Heart right ventricle (tissue), 16 donors: ENCODE measurements at regions not wholly inside any gene's neighbourhood (a gene's known extent, or its start where the extent isn't known, plus 50 kb on each side); places are given as distances from the start of the nearest gene placed in this dataset.
"Not testable (repeated sequence)": the region's sequence is repeated elsewhere in the genome, so short reads cannot be mapped to it uniquely, and the experiment has no call there.

Experiments
- ATAC-seq, 8 donors: fragments of 200-7000 bp; cut with Tn5 transposase; one replicate each; pipeline ENCODE4 v1.9.1; 2020; ENCODE audit warnings: mild to moderate bottlenecking in 8 of 8, moderate library complexity in 8 of 8, moderate number of reproducible peaks in 1 of 8
- DNase-seq, 2 donors: peaks; one replicate each; pipeline ENCODE4 v3.0.0-alpha.2; 2020
- H3K27ac ChIP-seq, 10 donors: fragments of 200-600 bp; sonication (generic) in 2 of 10; one replicate each; pipeline versions ENCODE4 v1.5.0 to v1.8.0; 2020 to 2022; ENCODE audit warnings: mild to moderate bottlenecking in 3 of 10
- H3K27me3 ChIP-seq, 7 donors: fragments of 200-600 bp; one replicate each; pipeline ENCODE4 v1.8.0; 2021 to 2022; ENCODE audit warnings: mild to moderate bottlenecking in 2 of 7
- H3K36me3 ChIP-seq, 9 donors: fragments of 200-600 bp; sonication (generic) in 1 of 9; one replicate each; pipeline versions ENCODE4 v1.5.0 to v1.8.0; 2020 to 2022; ENCODE audit warnings: mild to moderate bottlenecking in 2 of 9
- H3K4me1 ChIP-seq, 9 donors: fragments of 200-600 bp; sonication (generic) in 1 of 9; one replicate each; pipeline versions ENCODE4 v1.5.0 to v1.8.0; 2020 to 2022; ENCODE audit warnings: mild to moderate bottlenecking in 4 of 9
- H3K4me3 ChIP-seq, 10 donors: fragments of 200-600 bp; sonication (generic) in 2 of 10; one replicate each; pipeline versions ENCODE4 v1.5.0 to v1.8.0; 2020 to 2022; ENCODE audit warnings: mild to moderate bottlenecking in 7 of 10, moderate library complexity in 2 of 10
- H3K9me3 ChIP-seq, 11 donors: fragments of 200-600 bp in 10 of 11; sonication (generic) in 2 of 11; one replicate each; pipeline versions ENCODE4 v1.5.0 to v1.8.0; 2013 to 2022; ENCODE audit warnings: mild to moderate bottlenecking in 2 of 11, control low read depth in 1 of 11, moderate library complexity in 1 of 11
- CTCF ChIP-seq, 9 donors: fragments of 200-600 bp; sonication (generic) in 2 of 9; IDR thresholded peaks; one replicate each; pipeline versions ENCODE4 v1.5.0 to v1.8.0; 2021 to 2022; ENCODE audit warnings: antibody characterized with exemption in 9 of 9, mild to moderate bottlenecking in 5 of 9, moderate library complexity in 1 of 9
- WGBS, 2 donors: extraction: QIAGEN DNeasy Blood & Tissue Kit; methylation state at CpG; one replicate each; pipeline ENCODE4 v1.1.7; 2013; ENCODE audit warnings: inconsistent platforms in 1 of 2; 5-methylcytosine and 5-hydroxymethylcytosine counted together
- intact Hi-C, 10 donors: fragments of 100-400 bp; cut with DNase I; formaldehyde crosslinking; loops; one replicate each; pipeline versions ENCODE4 v1.11.1 to v1.14.2; 2022
- donor health status: Arrhythmogenic right ventricular cardiomyopathy.
- donor health status: ischemic (EF 13 %, LVEDD 7.1; RV severe dilation, severe dysfunction).
- donor health status: healthy with polysubstance abuse.
- donor health status: DM: no; HTN: yes; CAD: no.
- donor health status: DM: no; HTN: no; CAD: no.
- donor health status: ischemic (EF 25% LVEDD 6.9; RV normal size, moderate dysfunction).
- donor health status: ischemic (EF 25% LVEDD 5.7; RV mildly dilated, moderate dysfunction).
- donor health status: healthy.
- donor health status: DM: yes; HTN: yes; CAD: no.
- donor health status: Ischemic cardiomyopathy.
- donor health status: ischemic (EF 35%, LVEDD 5.7; RV mildly dilated, moderate dysfunction).
- donor health status: nonischemic (EF 11% LVEDD 7.7; RV severe dilation, severe dysfunction).
- donor health status: DM: yes; HTN: yes; CAD: no.
- donor health status: PGD.
- donor health status: ischemic (EF 29% LVEDD 5.4; RV normal size, mild dysfunction).
- donor health status: nonischemic (EF 23%, LVEDD 6.1; RV moderate dilation, normal function).

GRCh38 chr4:173990126-173990868 is 293.2 kb downstream of the FBXO8 start:
- ATAC-seq (peak; percentile 56 to 92 (median 76)), DNase-seq (peak in 1 of 2 donors; percentile 11)
- no peaks in the 10 kb centered on the region for H3K9me3 ChIP-seq
- intact Hi-C loops: loop anchor here in 8 of 10 donors (2.0 to 10.0 kb wide), 9 partner anchors 165 to 555 kb away; no protein-coding TSS in a partner anchor
- peak overlapping the region in 8 of 10 donors; percentile 3 to 27 (median 12) for H3K4me3 ChIP-seq
- no peaks in the 10 kb centered on the region for H3K27me3 ChIP-seq
- H3K27ac ChIP-seq: peak overlapping the region; percentile 4 to 73 (median 54)
- peaks cover 0 to 20% (median 3%) of the 10 kb centered on the region in 9 donors for H3K4me1 ChIP-seq
- WGBS, 2 donors: 13 to 27% methylated on average over 6 of the region's 6 CpGs
- no peaks in the 10 kb centered on the region for H3K36me3 ChIP-seq
- peak in 8 of 9 donors; percentile 32 to 69 (median 56) for TF ChIP-seq CTCF (IDR thresholded peaks at IDR 0.05)

DNA sequence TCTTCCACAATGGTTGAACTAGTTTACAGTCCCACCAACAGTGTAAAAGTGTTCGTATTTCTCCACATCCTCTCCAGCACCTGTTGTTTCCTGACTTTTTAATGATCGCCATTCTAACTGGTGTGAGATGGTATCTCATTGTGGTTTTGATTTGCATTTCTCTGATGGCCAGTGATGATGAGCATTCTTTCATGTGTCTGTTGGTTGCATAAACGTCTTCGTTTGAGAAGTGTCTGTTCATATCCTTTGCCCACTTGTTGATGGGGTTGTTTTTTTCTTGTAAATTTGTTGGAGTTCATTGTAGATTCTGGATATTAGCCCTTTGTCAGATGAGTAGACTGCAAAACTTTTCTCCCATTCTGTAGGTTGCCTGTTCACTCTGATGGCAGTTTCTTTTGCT is 319.9 kb downstream of the FBXO8 start:
- ATAC-seq, H3K4me1 ChIP-seq, H3K4me3 ChIP-seq, H3K27me3 ChIP-seq, H3K36me3 ChIP-seq, H3K27ac ChIP-seq, DNase-seq, H3K9me3 ChIP-seq, intact Hi-C loops: not testable (repeated sequence)
- 78 to 79% methylated on average over 3 of the region's 4 CpGs for WGBS, 2 donors

DNA sequence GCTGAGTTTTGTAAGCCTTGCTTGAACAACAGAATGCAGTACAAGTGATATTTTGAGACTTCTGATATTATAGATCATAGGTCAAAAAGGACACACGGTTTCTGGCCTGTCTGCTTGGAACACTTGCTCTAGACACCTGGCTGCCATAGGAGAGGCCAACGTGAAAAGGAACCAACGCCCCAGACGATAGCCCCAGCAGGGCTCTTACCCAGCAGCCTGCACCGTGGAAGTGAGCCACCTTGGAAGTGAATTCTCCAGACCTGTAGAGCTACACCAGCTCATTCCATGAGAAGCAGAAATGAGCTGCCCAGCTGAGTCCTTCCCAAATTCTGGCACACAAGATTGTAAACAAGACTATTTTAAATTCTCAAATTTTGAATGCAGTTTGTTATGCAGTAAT is 323.1 kb downstream of the FBXO8 start:
- ATAC-seq: no peak
- Histone ChIP-seq H3K4me3 (no peak overlapping the region), H3K9me3 (no peaks in the 10 kb centered on the region), H3K4me1 (no peaks in the 10 kb centered on the region), H3K27me3 (no peaks in the 10 kb centered on the region), H3K27ac (no peak overlapping the region), H3K36me3 (no peaks in the 10 kb centered on the region)
- no peak for DNase-seq
- intact Hi-C loops: no loop called here
- WGBS, 2 donors: 48% methylated on average over 5 of the region's 5 CpGs
- TF ChIP-seq CTCF (IDR thresholded peaks at IDR 0.05): no peak

- no peak for DNase-seq
- Histone ChIP-seq H3K36me3 (no peaks in the 10 kb centered on the region), H3K4me1 (no peaks in the 10 kb centered on the region), H3K27me3 (no peaks in the 10 kb centered on the region), H3K4me3 (no peak overlapping the region), H3K27ac (no peak overlapping the region), H3K9me3 (no peaks in the 10 kb centered on the region)
- no peak for TF ChIP-seq CTCF (IDR thresholded peaks at IDR 0.05)
- ATAC-seq: no peak
- WGBS, 2 donors: 2 to 67% methylated on average over 1 of the region's 1 CpG
- intact Hi-C loops: no loop called here
These were observed 325.0 kb downstream of the FBXO8 start for GRCh38 chr4:173958445-173958844.

- TF ChIP-seq CTCF (IDR thresholded peaks at IDR 0.05): no peak
- DNase-seq: no peak
- H3K4me3 ChIP-seq: no peak overlapping the region
- H3K36me3 ChIP-seq: no peaks in the 10 kb centered on the region
- ATAC-seq: peak in 2 of 8 donors; percentile 28 to 71
- H3K27me3 ChIP-seq: no peaks in the 10 kb centered on the region
- no peaks in the 10 kb centered on the region for H3K9me3 ChIP-seq
- no peak overlapping the region for H3K27ac ChIP-seq
- intact Hi-C loops: no loop called here
- WGBS, 2 donors: 10 to 26% methylated on average over 1 of the region's 1 CpG
- peaks cover 0 to 16% (median 0%) of the 10 kb centered on the region in 9 donors for H3K4me1 ChIP-seq
These were observed 339.9 kb downstream of the FBXO8 start for GRCh38 chr4:173943547-173943946.
